ENCODE measurements at regions not wholly inside any gene's neighbourhood (a gene's known extent, or its start where the extent isn't known, plus 50 kb on each side); places are given as distances from the start of the nearest gene placed in this dataset.

- TF ChIP-seq, protein P1, sequence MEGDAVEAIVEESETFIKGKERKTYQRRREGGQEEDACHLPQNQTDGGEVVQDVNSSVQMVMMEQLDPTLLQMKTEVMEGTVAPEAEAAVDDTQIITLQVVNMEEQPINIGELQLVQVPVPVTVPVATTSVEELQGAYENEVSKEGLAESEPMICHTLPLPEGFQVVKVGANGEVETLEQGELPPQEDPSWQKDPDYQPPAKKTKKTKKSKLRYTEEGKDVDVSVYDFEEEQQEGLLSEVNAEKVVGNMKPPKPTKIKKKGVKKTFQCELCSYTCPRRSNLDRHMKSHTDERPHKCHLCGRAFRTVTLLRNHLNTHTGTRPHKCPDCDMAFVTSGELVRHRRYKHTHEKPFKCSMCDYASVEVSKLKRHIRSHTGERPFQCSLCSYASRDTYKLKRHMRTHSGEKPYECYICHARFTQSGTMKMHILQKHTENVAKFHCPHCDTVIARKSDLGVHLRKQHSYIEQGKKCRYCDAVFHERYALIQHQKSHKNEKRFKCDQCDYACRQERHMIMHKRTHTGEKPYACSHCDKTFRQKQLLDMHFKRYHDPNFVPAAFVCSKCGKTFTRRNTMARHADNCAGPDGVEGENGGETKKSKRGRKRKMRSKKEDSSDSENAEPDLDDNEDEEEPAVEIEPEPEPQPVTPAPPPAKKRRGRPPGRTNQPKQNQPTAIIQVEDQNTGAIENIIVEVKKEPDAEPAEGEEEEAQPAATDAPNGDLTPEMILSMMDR (IDR thresholded peaks at IDR 0.05; ENCODE audit: low read depth, low read length): no peak
- DNase-seq (ENCODE audit: extremely low read depth, low read depth): no peak
Observed at GRCh38 chr5:165981671-165982070, 2309.8 kb upstream of the WWC1 start.

GRCh38 chr5:165996201-165996875 is 2295.1 kb upstream of the WWC1 start:
- TF ChIP-seq, protein P1 (IDR thresholded peaks at IDR 0.05; ENCODE audit: low read depth, low read length): no peak
- no peak for DNase-seq (ENCODE audit: extremely low read depth, low read depth)

- DNase-seq (ENCODE audit: extremely low read depth, low read depth): no peak
- TF ChIP-seq, protein P1 (IDR thresholded peaks at IDR 0.05; ENCODE audit: low read depth, low read length): no peak
Observed at GRCh38 chr5:165999693-166000320, 2291.6 kb upstream of the WWC1 start.

DNA sequence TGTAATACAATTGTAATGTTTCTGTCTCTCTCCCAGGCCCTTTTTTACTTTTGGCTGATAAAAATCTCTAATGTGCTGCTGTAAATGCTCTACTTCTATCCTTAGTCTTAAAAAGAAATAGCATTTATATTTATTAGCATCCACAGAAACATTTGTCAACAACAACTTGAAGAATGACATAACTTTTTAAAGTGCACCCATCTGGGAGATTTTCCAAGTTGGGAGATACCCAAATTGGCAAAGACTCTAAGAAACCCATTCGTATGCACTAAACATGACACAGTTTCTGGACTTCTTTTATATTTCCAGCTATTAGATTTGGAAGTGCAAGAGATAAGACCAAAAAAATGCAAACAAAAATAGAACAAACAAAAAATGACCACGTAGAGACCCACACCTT is 2287.4 kb upstream of the WWC1 start:
- TF ChIP-seq, protein P1 (IDR thresholded peaks at IDR 0.05; ENCODE audit: low read depth, low read length): no peak
- no peak for DNase-seq (ENCODE audit: extremely low read depth, low read depth)

DNA sequence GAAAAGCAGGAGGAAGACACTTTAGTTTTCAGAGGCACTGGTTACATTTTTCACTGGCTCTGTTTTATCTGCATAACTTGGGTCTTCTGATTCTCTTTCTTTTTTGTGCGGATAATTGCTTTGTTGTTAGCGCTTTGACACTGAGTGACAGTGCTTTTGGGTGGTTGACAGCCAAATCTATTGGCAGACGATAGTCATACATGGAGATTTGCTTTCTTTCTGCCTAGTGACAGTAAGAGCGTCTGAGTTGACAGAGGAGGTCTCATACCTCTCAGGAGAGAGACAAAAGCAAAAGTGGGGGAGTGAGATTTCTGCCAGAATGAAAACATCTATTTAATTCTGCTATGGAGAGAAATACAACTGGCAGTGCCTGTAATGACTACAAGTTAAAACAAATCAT is 2278.0 kb upstream of the WWC1 start:
- no peak for DNase-seq (ENCODE audit: extremely low read depth, low read depth)
- TF ChIP-seq, protein P1 (IDR thresholded peaks at IDR 0.05; ENCODE audit: low read depth, low read length): no peak

DNA sequence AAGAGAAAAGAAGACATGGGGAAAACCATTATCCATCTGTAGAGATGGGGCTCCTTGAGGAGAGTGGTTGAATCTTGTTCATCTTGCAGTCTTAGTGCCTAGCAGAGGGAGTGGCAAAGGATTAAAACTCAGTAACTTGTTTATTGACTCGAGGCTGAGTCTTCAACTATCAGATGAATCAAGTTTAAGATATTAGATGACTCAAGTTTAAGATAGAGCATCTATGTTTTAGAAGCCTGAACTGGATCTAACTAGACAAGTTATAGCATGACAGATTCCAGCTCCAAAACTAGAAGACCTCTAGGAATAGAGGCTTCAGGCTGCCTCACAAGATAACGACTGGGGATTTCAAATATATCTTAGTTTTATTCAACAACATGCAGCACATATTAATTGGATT is 2277.2 kb upstream of the WWC1 start:
- no peak for DNase-seq (ENCODE audit: extremely low read depth, low read depth)
- TF ChIP-seq, protein P1 (IDR thresholded peaks at IDR 0.05; ENCODE audit: low read depth, low read length): no peak

DNA sequence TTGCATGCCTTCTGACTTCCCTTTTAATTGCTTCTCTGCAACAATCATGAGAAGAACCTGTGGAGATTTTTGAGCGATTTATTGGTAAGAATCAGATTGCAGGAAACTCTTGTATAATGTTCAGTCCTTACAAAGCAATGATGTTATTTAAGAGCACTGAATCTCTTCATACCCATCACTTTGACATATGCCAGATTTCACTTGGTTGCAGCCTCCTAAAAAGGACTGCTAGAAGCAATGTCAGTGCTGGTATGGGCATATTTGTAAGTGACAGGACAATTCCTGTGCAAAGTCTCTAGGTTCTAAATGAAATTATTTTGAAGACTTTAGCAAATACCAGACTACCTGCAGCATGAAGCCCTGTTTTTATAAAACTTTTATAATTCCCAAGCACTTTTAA is 2272.7 kb upstream of the WWC1 start:
- no peak for DNase-seq (ENCODE audit: extremely low read depth, low read depth)
- TF ChIP-seq, protein P1 (IDR thresholded peaks at IDR 0.05; ENCODE audit: low read depth, low read length): no peak
